HG03469 (cell line): ENCODE measurements at regions not wholly inside any gene's neighbourhood (a gene's known extent, or its start where the extent isn't known, plus 50 kb on each side); places are given as distances from the start of the nearest gene placed in this dataset.
"Not testable (repeated sequence)": the region's sequence is repeated elsewhere in the genome, so short reads cannot be mapped to it uniquely, and the experiment has no call there.

Experiments used
- ATAC-seq: cut with Tn5 transposase; IDR thresholded peaks from one replicate; pipeline ENCODE4 v1.9.1; 2021; ENCODE audit warnings: mild to moderate bottlenecking, moderate library complexity, moderate number of reproducible peaks; ENCODE audit not compliant: unreplicated experiment

- no peak for ATAC-seq
Measured at GRCh38 chr2:7620255-7620654, 703.0 kb downstream of the RNF144A start.

GRCh38 chr2:7621018-7621814 is 704.0 kb downstream of the RNF144A start:
- ATAC-seq: no peak

GRCh38 chr2:7625392-7626138 is 708.4 kb downstream of the RNF144A start:
- peak; percentile 50 for ATAC-seq

- no peak for ATAC-seq
Measured at GRCh38 chr2:7626139-7626537, 708.9 kb downstream of the RNF144A start.

GRCh38 chr2:7627583-7627982 is 710.4 kb downstream of the RNF144A start:
- ATAC-seq: no peak

- no peak for ATAC-seq
Measured at GRCh38 chr2:7632420-7632819, 715.2 kb downstream of the RNF144A start.

- no peak for ATAC-seq
Measured at GRCh38 chr2:7633566-7634153, 716.4 kb downstream of the RNF144A start.

- no peak for ATAC-seq
Measured at GRCh38 chr2:7634409-7634808, 717.2 kb downstream of the RNF144A start.

GRCh38 chr2:7639476-7639875 is 722.3 kb downstream of the RNF144A start:
- ATAC-seq: no peak

GRCh38 chr2:7641272-7641671 is 724.1 kb downstream of the RNF144A start:
- ATAC-seq: not testable (repeated sequence)

- no peak for ATAC-seq
Measured at GRCh38 chr2:7646024-7646423, 728.8 kb downstream of the RNF144A start.

- no peak for ATAC-seq
Measured at GRCh38 chr2:7646661-7647060, 729.4 kb downstream of the RNF144A start.

GRCh38 chr2:7648221-7648795 is 731.1 kb downstream of the RNF144A start:
- ATAC-seq: no peak

- ATAC-seq: no peak
Measured at GRCh38 chr2:7649461-7650228, 732.4 kb downstream of the RNF144A start.

GRCh38 chr2:7653617-7654016 is 736.4 kb downstream of the RNF144A start:
- ATAC-seq: no peak

- ATAC-seq: no peak
Measured at GRCh38 chr2:7655629-7656028, 738.4 kb downstream of the RNF144A start.

GRCh38 chr2:7657526-7657925 is 740.3 kb downstream of the RNF144A start:
- not testable (repeated sequence) for ATAC-seq

GRCh38 chr2:7658486-7658885 is 741.3 kb downstream of the RNF144A start:
- ATAC-seq: no peak

GRCh38 chr2:7660816-7661215 is 743.6 kb downstream of the RNF144A start:
- no peak for ATAC-seq

- no peak for ATAC-seq
Measured at GRCh38 chr2:7661502-7661901, 744.3 kb downstream of the RNF144A start.

- ATAC-seq: no peak
Measured at GRCh38 chr2:7665880-7666279, 748.7 kb downstream of the RNF144A start.
